ENCODE measurements at regions not wholly inside any gene's neighbourhood (a gene's known extent, or its start where the extent isn't known, plus 50 kb on each side); places are given as distances from the start of the nearest gene placed in this dataset.

GRCh38 chr18:41893432-41893831, 61.6 kb upstream of the PIK3C3 start:
- TF ChIP-seq POLR2AphosphoS5 (IDR thresholded peaks at IDR 0.05; ENCODE audit: low read depth, low read length) (no peak), REST (IDR thresholded peaks at IDR 0.05; ENCODE audit: insufficient read depth in 1 of 2, low read depth in 2 of 2, low read length in 2 of 2) (no peak), FOXP2 (optimal IDR thresholded peaks at IDR 0.05; ENCODE audit: borderline replicate concordance, extremely low read depth, extremely low read length, insufficient read depth) (no peak), TAF1 (IDR thresholded peaks at IDR 0.05; ENCODE audit: borderline replicate concordance, insufficient read depth, low read length) (no peak), SIN3A (IDR thresholded peaks at IDR 0.05; ENCODE audit: borderline replicate concordance, insufficient read depth, low read length) (no peak)

Measured in PFSK-1 (cell line).